HG03108 (cell line): ENCODE measurements at regions not wholly inside any gene's neighbourhood (a gene's known extent, or its start where the extent isn't known, plus 50 kb on each side); places are given as distances from the start of the nearest gene placed in this dataset.
"Not testable (repeated sequence)": the region's sequence is repeated elsewhere in the genome, so short reads cannot be mapped to it uniquely, and the experiment has no call there.

Experiments used
- ATAC-seq: cut with Tn5 transposase; IDR thresholded peaks from one replicate; pipeline ENCODE4 v1.9.1; 2021; ENCODE audit warnings: moderate library complexity; ENCODE audit not compliant: unreplicated experiment

GRCh38 chr3:18988614-18989229 is 159.6 kb upstream of the KCNH8 start:
- ATAC-seq, result no peak

GRCh38 chr3:18987862-18988447 is 160.4 kb upstream of the KCNH8 start:
- ATAC-seq, result no peak

- ATAC-seq, result no peak
Measured at GRCh38 chr3:18987070-18987469, 161.2 kb upstream of the KCNH8 start.

GRCh38 chr3:18982920-18983319 is 165.4 kb upstream of the KCNH8 start:
- ATAC-seq, result no peak

GRCh38 chr3:18976102-18976501 is 172.2 kb upstream of the KCNH8 start:
- not testable (repeated sequence) for ATAC-seq

GRCh38 chr3:18968120-18968519 is 180.2 kb upstream of the KCNH8 start:
- no peak for ATAC-seq

- no peak for ATAC-seq
Measured at GRCh38 chr3:18965781-18966180, 182.5 kb upstream of the KCNH8 start.

- ATAC-seq, result no peak
Measured at GRCh38 chr3:18964640-18965039, 183.7 kb upstream of the KCNH8 start.

- ATAC-seq, result no peak
Measured at GRCh38 chr3:18951333-18951732, 197.0 kb upstream of the KCNH8 start.

GRCh38 chr3:18946524-18946923 is 201.8 kb upstream of the KCNH8 start:
- ATAC-seq, result no peak

- no peak for ATAC-seq
Measured at GRCh38 chr3:18937574-18937973, 210.7 kb upstream of the KCNH8 start.

GRCh38 chr3:18919158-18919557 is 229.2 kb upstream of the KCNH8 start:
- ATAC-seq, result no peak

GRCh38 chr3:18917923-18918322 is 230.4 kb upstream of the KCNH8 start:
- ATAC-seq, result no peak

- ATAC-seq, result no peak
Measured at GRCh38 chr3:18902081-18902793, 246.1 kb upstream of the KCNH8 start.

GRCh38 chr3:18901571-18901970 is 246.7 kb upstream of the KCNH8 start:
- ATAC-seq, result no peak

- peak; percentile 90 for ATAC-seq
Measured at GRCh38 chr3:18900994-18901393, 247.3 kb upstream of the KCNH8 start.

- ATAC-seq, result no peak
Measured at GRCh38 chr3:18898911-18899310, 249.4 kb upstream of the KCNH8 start.

GRCh38 chr3:18892756-18893155 is 255.6 kb upstream of the KCNH8 start:
- ATAC-seq, result no peak

GRCh38 chr3:18892047-18892446 is 256.3 kb upstream of the KCNH8 start:
- no peak for ATAC-seq

GRCh38 chr3:18891641-18892040 is 256.7 kb upstream of the KCNH8 start:
- no peak for ATAC-seq

GRCh38 chr3:18890449-18890848 is 257.9 kb upstream of the KCNH8 start:
- no peak for ATAC-seq

GRCh38 chr3:18888819-18889218 is 259.5 kb upstream of the KCNH8 start:
- no peak for ATAC-seq
